HepG2 (cell line): ENCODE measurements at regions not wholly inside any gene's neighbourhood (a gene's known extent, or its start where the extent isn't known, plus 50 kb on each side); places are given as distances from the start of the nearest gene placed in this dataset.

Source experiments
- CTCF ChIP-seq: sonication (generic); formaldehyde crosslinking; IDR thresholded peaks from 2 replicates; pipeline ENCODE4 v1.5.0; 2020; ENCODE audit warnings: mild to moderate bottlenecking, missing genetic modification reagents, moderate library complexity
- TP53 ChIP-seq: sonication (generic); formaldehyde crosslinking; conservative IDR thresholded peaks from 2 replicates; pipeline ENCODE4 v1.4.0; 2020; ENCODE audit warnings: missing genetic modification reagents
- YY1 ChIP-seq: IDR thresholded peaks from 2 replicates; pipeline ENCODE4 v1.6.1; 2011; ENCODE audit warnings: low read length, low read depth, moderate library complexity, mild to moderate bottlenecking; ENCODE audit not compliant: insufficient read depth, insufficient replicate concordance
- ZNF513 ChIP-seq: sonication (generic); formaldehyde crosslinking; conservative IDR thresholded peaks from 2 replicates; pipeline ENCODE4 v1.5.0; 2020; ENCODE audit warnings: missing genetic modification reagents
- ZZZ3 ChIP-seq: sonication (generic); formaldehyde crosslinking; IDR thresholded peaks from 2 replicates; pipeline ENCODE4 v1.4.0; 2020; ENCODE audit warnings: missing genetic modification reagents, mild to moderate bottlenecking, borderline replicate concordance

GRCh38 chr10:118856106-118856505 lies 101.3 kb upstream of the CACUL1 start:
- TF ChIP-seq ZZZ3 (CRISPR knock-in tag) (no peak), TP53 (CRISPR knock-in tag) (no peak), ZNF513 (CRISPR knock-in tag) (no peak), YY1 (no peak), CTCF (no peak)
